Stimulated activated CD8-positive, alpha-beta memory T cell treated with anti-CD3 and anti-CD28 coated beads, Interleukin-7, amount 100 ng/mL, for 24 hours (primary cell): ENCODE measurements at regions not wholly inside any gene's neighbourhood (a gene's known extent, or its start where the extent isn't known, plus 50 kb on each side); places are given as distances from the start of the nearest gene placed in this dataset.
A peak's percentile ranks its signal among the peaks of the same experiment; 100 is the strongest.

Source experiments
- DNase-seq: peaks from one replicate; pipeline ENCODE4 v3.0.0-alpha.2; 2020; ENCODE audit warnings: low read depth

GRCh38 chr17:73985466-73986015 lies 217.9 kb upstream of the RPL38 start:
- no peak for DNase-seq

- DNase-seq, result no peak
Observed at GRCh38 chr17:73986641-73987177, 216.8 kb upstream of the RPL38 start.

DNA sequence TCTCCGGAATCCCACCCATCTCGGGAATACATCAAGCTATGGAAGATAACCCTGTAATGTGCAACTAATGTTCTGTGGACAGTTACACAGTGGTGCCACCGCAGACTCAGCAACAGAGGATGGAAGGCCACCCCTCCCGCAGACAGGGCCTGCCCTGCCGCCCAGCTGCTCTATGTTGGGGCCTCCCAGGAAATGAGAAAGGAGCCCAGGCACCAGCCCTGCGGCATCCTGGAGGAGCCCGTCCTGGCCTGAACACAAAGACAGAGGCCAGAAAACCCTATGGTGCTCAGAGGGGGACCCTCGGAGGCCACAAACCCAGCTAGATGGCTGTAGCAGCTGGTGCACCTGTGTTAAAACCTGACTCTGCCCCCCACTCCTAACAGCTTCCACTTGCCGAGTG lies 216.1 kb upstream of the RPL38 start:
- no peak for DNase-seq

GRCh38 chr17:73987845-73988509 lies 215.5 kb upstream of the RPL38 start:
- DNase-seq, result no peak

GRCh38 chr17:73989671-73990070 lies 213.8 kb upstream of the RPL38 start:
- DNase-seq, result no peak

GRCh38 chr17:73990290-73990689 lies 213.2 kb upstream of the RPL38 start:
- no peak for DNase-seq

DNA sequence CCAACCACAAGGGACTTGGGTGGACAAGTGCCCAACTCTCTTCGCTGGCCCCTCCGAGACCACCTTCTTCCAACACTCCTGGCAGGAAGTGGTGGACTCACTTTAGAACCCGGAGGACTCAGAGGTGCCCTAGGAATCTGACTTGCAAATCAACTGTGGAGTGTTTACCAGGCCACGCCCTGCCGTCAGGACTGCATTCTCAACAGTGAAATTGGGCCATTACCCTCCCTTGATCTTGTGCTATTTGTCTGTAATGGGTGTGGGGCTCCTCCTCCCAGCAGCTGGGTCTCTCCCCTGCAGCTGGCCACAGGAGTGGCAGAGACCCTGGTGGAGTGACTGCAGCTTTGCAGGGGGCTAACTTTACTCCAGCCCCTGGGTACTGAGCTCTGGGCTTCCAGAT lies 212.2 kb upstream of the RPL38 start:
- DNase-seq, result no peak

DNA sequence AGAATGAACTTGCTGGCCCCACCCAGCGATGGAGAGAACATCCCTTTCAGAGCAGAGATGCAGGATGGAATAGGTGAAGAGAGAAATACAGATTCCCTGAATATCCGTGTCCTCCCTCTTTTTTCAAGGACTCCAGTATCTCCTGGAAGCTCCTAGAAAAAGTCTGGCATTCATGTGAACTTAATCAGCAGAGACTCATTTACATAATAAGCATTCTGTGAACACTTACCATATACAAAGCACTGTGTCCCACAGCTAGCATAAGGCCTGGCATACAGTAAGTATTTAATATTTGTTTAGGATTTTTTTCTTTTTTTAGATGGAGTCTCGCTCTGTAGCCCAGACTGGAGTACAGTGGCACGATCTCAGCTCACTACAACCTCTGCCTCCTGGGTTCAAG lies 208.5 kb upstream of the RPL38 start:
- DNase-seq, result no peak

DNA sequence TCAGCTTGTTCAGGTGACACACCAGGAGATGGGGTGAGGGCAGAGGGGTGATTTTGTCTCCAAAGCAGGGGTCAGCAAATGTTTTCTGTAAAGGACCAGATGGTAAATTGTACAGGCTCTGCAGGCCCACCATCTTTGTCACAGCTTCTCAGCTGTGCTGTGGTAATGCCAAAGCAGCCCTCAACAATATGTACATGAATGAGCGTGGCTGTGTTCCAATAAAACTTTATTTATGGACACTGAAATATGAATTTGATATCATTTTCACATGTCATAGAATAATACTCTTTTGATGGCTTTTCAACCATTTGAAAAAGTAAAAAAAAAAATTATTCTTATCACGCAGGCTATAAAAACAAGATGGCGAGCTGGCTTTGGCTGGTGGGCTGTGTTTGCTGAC lies 206.4 kb upstream of the RPL38 start:
- DNase-seq, result no peak

- no peak for DNase-seq
Observed at GRCh38 chr17:73998249-73998648, 205.2 kb upstream of the RPL38 start.

GRCh38 chr17:73998653-73999645 lies 204.5 kb upstream of the RPL38 start:
- DNase-seq, result peak; percentile 26

DNA sequence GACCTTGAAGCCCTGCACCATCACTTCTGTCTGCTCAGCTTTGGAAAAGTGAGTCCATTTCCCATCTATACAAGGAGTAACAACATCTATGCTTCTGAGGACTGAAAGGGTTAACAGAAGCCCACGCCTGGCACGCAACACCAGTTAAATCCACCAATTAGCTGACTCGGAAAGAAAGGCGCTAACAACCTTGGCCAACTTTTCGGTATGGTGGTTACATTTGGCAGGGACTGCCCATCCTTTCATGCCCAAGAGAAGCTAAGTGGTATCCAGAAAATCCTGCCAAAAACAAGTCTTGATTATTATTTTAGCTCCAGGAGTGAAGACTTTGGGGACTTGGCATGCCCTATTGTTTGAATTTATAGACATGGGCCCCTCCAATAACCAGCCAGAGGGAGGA lies 202.3 kb upstream of the RPL38 start:
- DNase-seq, result no peak

DNA sequence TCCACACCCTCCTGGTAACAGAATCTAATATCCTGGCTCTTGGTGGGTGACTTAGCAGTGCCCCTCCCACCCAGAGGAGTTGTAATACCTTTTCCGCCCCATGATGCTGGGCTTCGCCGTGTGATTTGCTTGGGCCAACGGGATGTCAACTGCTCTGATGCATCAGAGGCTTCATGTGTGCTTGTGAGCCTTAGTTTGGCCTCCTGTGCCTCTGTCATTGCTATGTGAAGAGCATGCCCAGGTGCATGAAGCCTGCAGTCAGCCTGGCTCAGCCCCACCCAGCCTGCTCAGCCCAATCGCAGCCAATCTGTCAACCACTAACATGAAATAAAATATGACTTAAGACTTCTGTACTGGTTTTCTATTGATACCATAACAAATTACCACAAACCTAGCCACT lies 201.2 kb upstream of the RPL38 start:
- no peak for DNase-seq

- DNase-seq, result no peak
Observed at GRCh38 chr17:74004056-74004455, 199.4 kb upstream of the RPL38 start.

DNA sequence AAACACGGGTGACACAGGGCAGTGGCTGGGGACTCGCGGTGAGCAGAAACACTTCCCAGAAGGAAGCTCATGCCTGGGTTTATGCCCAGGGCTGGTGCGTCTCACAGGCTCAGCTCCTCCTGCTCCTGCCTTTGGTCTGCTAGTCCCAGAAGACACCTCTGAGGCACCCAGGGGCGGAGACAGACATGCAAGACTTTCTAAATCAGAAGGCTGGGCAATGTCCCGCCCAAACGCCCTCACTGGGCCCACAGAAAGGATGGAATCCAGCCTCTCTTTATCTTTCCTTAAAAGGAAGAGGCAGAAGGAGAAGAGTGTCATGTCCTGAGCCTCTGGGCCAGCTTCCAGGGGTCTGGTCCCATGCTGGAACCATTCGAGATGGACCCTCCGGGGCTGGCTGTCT lies 197.7 kb upstream of the RPL38 start:
- no peak for DNase-seq

GRCh38 chr17:74006371-74006770 lies 197.1 kb upstream of the RPL38 start:
- DNase-seq, result no peak

DNA sequence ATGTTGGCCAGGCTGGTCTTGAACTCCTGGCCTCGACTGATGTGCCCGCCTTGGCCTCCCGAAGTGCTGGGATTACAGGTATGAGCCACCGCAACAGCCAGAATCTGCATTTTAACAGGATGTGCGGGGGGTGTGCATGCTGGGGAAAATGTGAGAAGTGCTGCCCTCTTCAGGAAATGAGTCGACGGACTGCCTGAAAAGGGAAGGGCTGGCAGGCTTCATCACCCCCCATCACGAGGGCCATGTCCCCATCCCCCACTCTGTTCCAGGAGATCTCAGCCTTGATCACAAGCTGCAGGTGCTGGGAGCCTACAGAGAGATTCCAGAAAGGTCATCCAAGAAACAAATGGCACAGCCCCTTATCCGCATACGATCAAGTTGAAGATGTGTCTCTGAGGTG lies 195.3 kb upstream of the RPL38 start:
- no peak for DNase-seq

GRCh38 chr17:74009056-74009625 lies 194.3 kb upstream of the RPL38 start:
- DNase-seq, result no peak

- no peak for DNase-seq
Observed at GRCh38 chr17:74010903-74011302, 192.6 kb upstream of the RPL38 start.

DNA sequence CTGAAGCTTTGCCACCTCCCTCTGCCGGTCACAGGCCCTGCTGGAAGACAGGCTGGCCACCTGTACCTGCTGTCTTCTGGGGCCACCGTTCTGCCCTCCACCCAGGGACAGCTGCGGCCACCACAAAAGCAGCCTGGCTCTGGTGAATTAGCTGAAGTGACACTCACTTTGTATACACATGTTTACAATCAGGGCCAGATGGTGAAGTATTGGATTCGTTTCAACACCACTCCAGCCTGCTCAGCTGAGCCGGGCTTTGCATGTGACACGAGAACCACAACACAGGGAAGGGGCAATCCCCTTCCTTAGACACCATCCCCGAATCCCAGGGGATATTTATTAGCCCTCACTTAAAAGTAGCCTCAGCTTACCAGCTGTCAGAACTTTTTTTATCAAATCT lies 191.5 kb upstream of the RPL38 start:
- DNase-seq, result no peak

- DNase-seq, result no peak
Observed at GRCh38 chr17:74012465-74012864, 191.0 kb upstream of the RPL38 start.

GRCh38 chr17:74015316-74015715 lies 188.2 kb upstream of the RPL38 start:
- DNase-seq, result no peak

DNA sequence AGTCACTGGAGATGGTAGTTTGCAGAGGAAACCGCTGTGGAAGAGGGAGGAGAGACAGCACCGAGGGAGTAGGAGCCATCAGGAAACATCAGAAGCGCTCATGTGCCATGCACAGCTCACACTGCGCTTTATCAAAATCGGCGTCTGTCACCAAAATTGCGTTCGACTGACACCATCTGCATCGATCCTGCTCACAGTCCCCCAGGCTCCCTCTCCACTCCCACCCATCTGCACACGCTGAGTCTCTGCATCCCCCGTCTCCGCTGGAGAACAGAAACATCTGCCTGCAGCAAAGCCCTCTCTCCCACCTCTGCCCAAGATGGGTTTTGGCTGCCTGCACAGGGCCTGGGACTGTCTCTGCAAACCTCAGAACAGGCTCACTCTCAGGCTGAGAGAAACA lies 187.5 kb upstream of the RPL38 start:
- no peak for DNase-seq
